ENCODE measurements at regions not wholly inside any gene's neighbourhood (a gene's known extent, or its start where the extent isn't known, plus 50 kb on each side); places are given as distances from the start of the nearest gene placed in this dataset.

DNA sequence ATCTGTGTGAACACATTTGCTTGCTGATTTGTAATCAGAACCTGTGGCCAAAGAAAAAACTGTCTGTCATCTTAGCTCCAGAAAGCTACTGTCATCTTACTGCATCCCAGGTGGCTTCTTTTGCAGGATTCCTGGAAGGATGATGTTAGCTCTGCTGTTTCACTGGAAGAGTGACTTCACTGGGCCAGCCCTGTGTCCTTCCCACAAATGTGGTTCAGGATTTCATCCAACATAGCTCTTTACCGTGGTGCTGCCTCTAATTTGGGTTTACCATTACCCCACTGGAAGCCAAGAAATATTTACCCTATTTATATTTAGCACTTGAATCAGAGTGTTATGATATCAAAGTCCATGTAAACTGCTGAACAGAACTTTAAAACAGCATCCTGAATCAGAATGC is 501.0 kb downstream of the GADD45G start:
- Histone ChIP-seq H2AFZ (ENCODE audit: low read depth, low read length) (no peak overlapping the region), H3K79me2 (replicated peaks; ENCODE audit: insufficient read depth, low read length) (no peaks in the 10 kb centered on the region), H3K4me3 (ENCODE audit: low read length) (peak overlapping the region; percentile 19), H3K36me3 (ENCODE audit: insufficient read depth, low read length) (no peaks in the 10 kb centered on the region), H3K27ac (ENCODE audit: low read length) (peak overlapping the region; percentile 38), H3K9me3 (ENCODE audit: low read length) (no peaks in the 10 kb centered on the region), H4K20me1 (ENCODE audit: insufficient read depth) (no peaks in the 10 kb centered on the region), H3K9me2 (ENCODE audit: insufficient read depth, low read length) (no peaks in the 10 kb centered on the region), H3K9ac (ENCODE audit: low read length) (peak overlapping the region; percentile 1), H3F3A (ENCODE audit: insufficient read depth, low read length, poor library complexity, severe bottlenecking) (no peaks in the 10 kb centered on the region), H3K4me2 (ENCODE audit: low read length) (peak overlapping the region; percentile 38), H3K27me3 (ENCODE audit: insufficient read depth, low read depth, low read length) (no peaks in the 10 kb centered on the region)
- TF ChIP-seq, protein P1, sequence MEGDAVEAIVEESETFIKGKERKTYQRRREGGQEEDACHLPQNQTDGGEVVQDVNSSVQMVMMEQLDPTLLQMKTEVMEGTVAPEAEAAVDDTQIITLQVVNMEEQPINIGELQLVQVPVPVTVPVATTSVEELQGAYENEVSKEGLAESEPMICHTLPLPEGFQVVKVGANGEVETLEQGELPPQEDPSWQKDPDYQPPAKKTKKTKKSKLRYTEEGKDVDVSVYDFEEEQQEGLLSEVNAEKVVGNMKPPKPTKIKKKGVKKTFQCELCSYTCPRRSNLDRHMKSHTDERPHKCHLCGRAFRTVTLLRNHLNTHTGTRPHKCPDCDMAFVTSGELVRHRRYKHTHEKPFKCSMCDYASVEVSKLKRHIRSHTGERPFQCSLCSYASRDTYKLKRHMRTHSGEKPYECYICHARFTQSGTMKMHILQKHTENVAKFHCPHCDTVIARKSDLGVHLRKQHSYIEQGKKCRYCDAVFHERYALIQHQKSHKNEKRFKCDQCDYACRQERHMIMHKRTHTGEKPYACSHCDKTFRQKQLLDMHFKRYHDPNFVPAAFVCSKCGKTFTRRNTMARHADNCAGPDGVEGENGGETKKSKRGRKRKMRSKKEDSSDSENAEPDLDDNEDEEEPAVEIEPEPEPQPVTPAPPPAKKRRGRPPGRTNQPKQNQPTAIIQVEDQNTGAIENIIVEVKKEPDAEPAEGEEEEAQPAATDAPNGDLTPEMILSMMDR (IDR thresholded peaks at IDR 0.05; ENCODE audit: poor library complexity, severe bottlenecking): no peak
- TF ChIP-seq RAD21 (conservative IDR thresholded peaks at IDR 0.05): no peak
- no peak for TF ChIP-seq EZH2 (IDR thresholded peaks at IDR 0.05; ENCODE audit: borderline replicate concordance, insufficient read depth, low read length, poor library complexity, severe bottlenecking)
- TF ChIP-seq SMC3 (conservative IDR thresholded peaks at IDR 0.05; ENCODE audit: poor library complexity): no peak
- no peak for TF ChIP-seq MXI1 (conservative IDR thresholded peaks at IDR 0.05; ENCODE audit: poor library complexity, severe bottlenecking)

DNA sequence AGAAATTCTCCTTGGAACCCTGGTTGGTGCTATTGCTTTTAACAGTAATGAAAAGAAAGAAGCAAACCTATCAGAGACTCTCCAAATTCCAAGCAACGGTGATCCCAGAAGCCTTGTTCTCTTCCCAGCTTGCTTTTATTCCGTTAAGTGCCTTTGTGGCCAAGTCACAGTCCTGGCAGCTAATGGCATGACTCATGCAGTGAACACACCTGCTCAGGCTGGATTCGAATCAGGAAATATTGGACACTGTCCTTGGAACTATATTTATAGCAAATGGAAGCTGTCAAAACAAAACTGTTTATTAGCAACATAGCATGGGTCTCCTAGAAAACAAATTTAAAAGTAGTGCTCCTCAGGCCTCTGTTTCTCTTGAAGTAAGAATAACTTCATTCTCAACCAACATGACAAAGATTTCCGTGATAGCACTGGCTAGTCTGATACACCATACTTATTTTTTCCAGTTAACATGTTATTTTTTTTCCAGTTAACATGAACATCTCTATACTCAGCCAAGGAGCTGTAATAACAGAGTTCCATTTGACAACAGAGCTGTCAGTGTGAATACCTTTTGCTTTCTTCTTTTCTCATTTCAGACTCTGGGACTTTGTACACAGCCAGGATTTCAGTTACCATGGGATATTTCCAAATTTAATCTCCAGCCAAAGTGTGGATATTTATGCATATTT is 502.4 kb downstream of the GADD45G start:
- no peak overlapping the region for H3K9ac ChIP-seq (ENCODE audit: low read length)
- TF ChIP-seq RAD21 (conservative IDR thresholded peaks at IDR 0.05) (no peak), TAF1 (IDR thresholded peaks at IDR 0.05; ENCODE audit: low read depth) (no peak), EP300 (conservative IDR thresholded peaks at IDR 0.05; ENCODE audit: poor library complexity, severe bottlenecking) (peak; percentile 12), POLR2AphosphoS5 (IDR thresholded peaks at IDR 0.05) (peak; percentile 44)
- TF ChIP-seq, protein P2, sequence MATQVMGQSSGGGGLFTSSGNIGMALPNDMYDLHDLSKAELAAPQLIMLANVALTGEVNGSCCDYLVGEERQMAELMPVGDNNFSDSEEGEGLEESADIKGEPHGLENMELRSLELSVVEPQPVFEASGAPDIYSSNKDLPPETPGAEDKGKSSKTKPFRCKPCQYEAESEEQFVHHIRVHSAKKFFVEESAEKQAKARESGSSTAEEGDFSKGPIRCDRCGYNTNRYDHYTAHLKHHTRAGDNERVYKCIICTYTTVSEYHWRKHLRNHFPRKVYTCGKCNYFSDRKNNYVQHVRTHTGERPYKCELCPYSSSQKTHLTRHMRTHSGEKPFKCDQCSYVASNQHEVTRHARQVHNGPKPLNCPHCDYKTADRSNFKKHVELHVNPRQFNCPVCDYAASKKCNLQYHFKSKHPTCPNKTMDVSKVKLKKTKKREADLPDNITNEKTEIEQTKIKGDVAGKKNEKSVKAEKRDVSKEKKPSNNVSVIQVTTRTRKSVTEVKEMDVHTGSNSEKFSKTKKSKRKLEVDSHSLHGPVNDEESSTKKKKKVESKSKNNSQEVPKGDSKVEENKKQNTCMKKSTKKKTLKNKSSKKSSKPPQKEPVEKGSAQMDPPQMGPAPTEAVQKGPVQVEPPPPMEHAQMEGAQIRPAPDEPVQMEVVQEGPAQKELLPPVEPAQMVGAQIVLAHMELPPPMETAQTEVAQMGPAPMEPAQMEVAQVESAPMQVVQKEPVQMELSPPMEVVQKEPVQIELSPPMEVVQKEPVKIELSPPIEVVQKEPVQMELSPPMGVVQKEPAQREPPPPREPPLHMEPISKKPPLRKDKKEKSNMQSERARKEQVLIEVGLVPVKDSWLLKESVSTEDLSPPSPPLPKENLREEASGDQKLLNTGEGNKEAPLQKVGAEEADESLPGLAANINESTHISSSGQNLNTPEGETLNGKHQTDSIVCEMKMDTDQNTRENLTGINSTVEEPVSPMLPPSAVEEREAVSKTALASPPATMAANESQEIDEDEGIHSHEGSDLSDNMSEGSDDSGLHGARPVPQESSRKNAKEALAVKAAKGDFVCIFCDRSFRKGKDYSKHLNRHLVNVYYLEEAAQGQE (IDR thresholded peaks at IDR 0.05; ENCODE audit: borderline replicate concordance): peak; percentile 68
- TF ChIP-seq, protein P1 (IDR thresholded peaks at IDR 0.05; ENCODE audit: poor library complexity, severe bottlenecking): no peak
- H4K20me1 ChIP-seq (ENCODE audit: insufficient read depth): no peaks in the 10 kb centered on the region
- H3K27ac ChIP-seq (ENCODE audit: low read length): no peak overlapping the region
- no peaks in the 10 kb centered on the region for H3K36me3 ChIP-seq (ENCODE audit: insufficient read depth, low read length)
- H3K9me2 ChIP-seq (ENCODE audit: insufficient read depth, low read length): no peaks in the 10 kb centered on the region
- no peak overlapping the region for H3K4me2 ChIP-seq (ENCODE audit: low read length)
- no peaks in the 10 kb centered on the region for H3K27me3 ChIP-seq (ENCODE audit: insufficient read depth, low read depth, low read length)
- H3K9me3 ChIP-seq (ENCODE audit: low read length): no peaks in the 10 kb centered on the region
- H3F3A ChIP-seq (ENCODE audit: insufficient read depth, low read length, poor library complexity, severe bottlenecking): no peaks in the 10 kb centered on the region
- no peaks in the 10 kb centered on the region for H3K79me2 ChIP-seq (replicated peaks; ENCODE audit: insufficient read depth, low read length)
- no peak overlapping the region for H3K4me3 ChIP-seq (ENCODE audit: low read length)
- no peak overlapping the region for H2AFZ ChIP-seq (ENCODE audit: low read depth, low read length)
